ENCODE measurements at regions not wholly inside any gene's neighbourhood (a gene's known extent, or its start where the extent isn't known, plus 50 kb on each side); places are given as distances from the start of the nearest gene placed in this dataset.

GRCh38 chr2:17107151-17107550, 411.1 kb downstream of the RAD51AP2 start:
- no peaks in the 10 kb centered on the region for H3K36me3 Mint-ChIP-seq (ENCODE audit: low read depth)

GRCh38 chr2:17106418-17106817, 411.8 kb downstream of the RAD51AP2 start:
- Mint-ChIP-seq H3K9me3 (no peaks in the 10 kb centered on the region), H3K36me3 (ENCODE audit: low read depth) (no peaks in the 10 kb centered on the region), H3K4me1 (no peaks in the 10 kb centered on the region), H3K27ac (no peak overlapping the region), H3K4me3 (no peak overlapping the region), H3K27me3 (no peaks in the 10 kb centered on the region)
- CTCF ChIA-PET: no interaction called here
- POLR2A ChIA-PET: no interaction called here
- no peak for DNase-seq

More at GRCh38 chr2:17107151-17107550, 411.1 kb downstream of the RAD51AP2 start:
- Mint-ChIP-seq H3K9me3 (no peaks in the 10 kb centered on the region), H3K4me1 (no peaks in the 10 kb centered on the region), H3K27me3 (no peaks in the 10 kb centered on the region), H3K27ac (no peak overlapping the region), H3K4me3 (no peak overlapping the region)
- DNase-seq: no peak
- ChIA-PET POLR2A (no interaction called here), CTCF (no interaction called here)

GRCh38 chr2:17104454-17104853, 413.8 kb downstream of the RAD51AP2 start:
- CTCF ChIA-PET: interaction anchor here (0.6 kb wide), 1 partner anchor 1892 kb away, joined by 4 read pairs; no protein-coding TSS in a partner anchor
- DNase-seq: no peak
- POLR2A ChIA-PET: no interaction called here
- H3K36me3 Mint-ChIP-seq (ENCODE audit: low read depth): no peaks in the 10 kb centered on the region
- no peak overlapping the region for H3K4me3 Mint-ChIP-seq
- H3K27ac Mint-ChIP-seq: no peak overlapping the region
- no peaks in the 10 kb centered on the region for H3K27me3 Mint-ChIP-seq
- H3K4me1 Mint-ChIP-seq: no peaks in the 10 kb centered on the region
- H3K9me3 Mint-ChIP-seq: no peaks in the 10 kb centered on the region

GRCh38 chr2:17101596-17101995, 416.6 kb downstream of the RAD51AP2 start:
- POLR2A ChIA-PET: no interaction called here
- CTCF ChIA-PET: no interaction called here
- no peak overlapping the region for H3K27ac Mint-ChIP-seq
- no peaks in the 10 kb centered on the region for H3K27me3 Mint-ChIP-seq
- no peak for DNase-seq
- no peaks in the 10 kb centered on the region for H3K36me3 Mint-ChIP-seq (ENCODE audit: low read depth)
- no peaks in the 10 kb centered on the region for H3K9me3 Mint-ChIP-seq
- no peaks in the 10 kb centered on the region for H3K4me1 Mint-ChIP-seq
- no peak overlapping the region for H3K4me3 Mint-ChIP-seq

GRCh38 chr2:17101091-17101490, 417.1 kb downstream of the RAD51AP2 start:
- Mint-ChIP-seq H3K9me3 (no peaks in the 10 kb centered on the region), H3K4me3 (no peak overlapping the region), H3K36me3 (ENCODE audit: low read depth) (no peaks in the 10 kb centered on the region), H3K27ac (no peak overlapping the region), H3K27me3 (no peaks in the 10 kb centered on the region), H3K4me1 (no peaks in the 10 kb centered on the region)
- CTCF ChIA-PET: no interaction called here
- no peak for DNase-seq
- POLR2A ChIA-PET: no interaction called here

- POLR2A ChIA-PET: no interaction called here
- Mint-ChIP-seq H3K4me1 (no peaks in the 10 kb centered on the region), H3K4me3 (no peak overlapping the region), H3K27me3 (no peaks in the 10 kb centered on the region), H3K36me3 (ENCODE audit: low read depth) (no peaks in the 10 kb centered on the region), H3K27ac (no peak overlapping the region), H3K9me3 (no peaks in the 10 kb centered on the region)
- no peak for DNase-seq
- CTCF ChIA-PET: no interaction called here
These were observed 422.9 kb downstream of the RAD51AP2 start for GRCh38 chr2:17095340-17095739.

GRCh38 chr2:17093712-17094111, 424.5 kb downstream of the RAD51AP2 start:
- H3K4me3 Mint-ChIP-seq: no peak overlapping the region
- H3K27me3 Mint-ChIP-seq: no peaks in the 10 kb centered on the region
- H3K9me3 Mint-ChIP-seq: no peaks in the 10 kb centered on the region
- no peak overlapping the region for H3K27ac Mint-ChIP-seq
- no peaks in the 10 kb centered on the region for H3K36me3 Mint-ChIP-seq (ENCODE audit: low read depth)
- DNase-seq: no peak
- ChIA-PET CTCF (no interaction called here), POLR2A (no interaction called here)
- no peaks in the 10 kb centered on the region for H3K4me1 Mint-ChIP-seq

GRCh38 chr2:17086990-17087389, 421.4 kb upstream of the CYRIA start:
- Mint-ChIP-seq H3K4me3 (no peak overlapping the region), H3K36me3 (ENCODE audit: low read depth) (no peaks in the 10 kb centered on the region), H3K9me3 (no peaks in the 10 kb centered on the region), H3K27me3 (no peaks in the 10 kb centered on the region), H3K4me1 (no peaks in the 10 kb centered on the region), H3K27ac (no peak overlapping the region)
- ChIA-PET CTCF (no interaction called here), POLR2A (no interaction called here)
- no peak for DNase-seq

- Mint-ChIP-seq H3K36me3 (ENCODE audit: low read depth) (no peaks in the 10 kb centered on the region), H3K4me1 (no peaks in the 10 kb centered on the region), H3K9me3 (no peaks in the 10 kb centered on the region), H3K4me3 (no peak overlapping the region), H3K27ac (no peak overlapping the region), H3K27me3 (no peaks in the 10 kb centered on the region)
- DNase-seq: no peak
- ChIA-PET POLR2A (no interaction called here), CTCF (no interaction called here)
These were observed 420.0 kb upstream of the CYRIA start for GRCh38 chr2:17085546-17086202.

- Mint-ChIP-seq H3K27me3 (no peaks in the 10 kb centered on the region), H3K9me3 (peaks cover 3% of the 10 kb centered on the region), H3K27ac (no peak overlapping the region), H3K4me1 (no peaks in the 10 kb centered on the region), H3K36me3 (ENCODE audit: low read depth) (no peaks in the 10 kb centered on the region), H3K4me3 (no peak overlapping the region)
- ChIA-PET POLR2A (no interaction called here), CTCF (no interaction called here)
- DNase-seq: no peak
These were observed 419.2 kb upstream of the CYRIA start for GRCh38 chr2:17084877-17085276.

- CTCF ChIA-PET: no interaction called here
- H3K9me3 Mint-ChIP-seq: peaks cover 6% of the 10 kb centered on the region
- H3K4me3 Mint-ChIP-seq: no peak overlapping the region
- no peak for DNase-seq
- POLR2A ChIA-PET: no interaction called here
- H3K27me3 Mint-ChIP-seq: no peaks in the 10 kb centered on the region
- no peak overlapping the region for H3K27ac Mint-ChIP-seq
- no peaks in the 10 kb centered on the region for H3K4me1 Mint-ChIP-seq
- H3K36me3 Mint-ChIP-seq (ENCODE audit: low read depth): no peaks in the 10 kb centered on the region
These were observed 418.3 kb upstream of the CYRIA start for GRCh38 chr2:17083902-17084301.

- Mint-ChIP-seq H3K27me3 (no peaks in the 10 kb centered on the region), H3K9me3 (peaks cover 11% of the 10 kb centered on the region)
These were observed 413.6 kb upstream of the CYRIA start for GRCh38 chr2:17079262-17079661.

GRCh38 chr2:17076533-17076932, 410.9 kb upstream of the CYRIA start:
- Mint-ChIP-seq H3K4me1 (no peaks in the 10 kb centered on the region), H3K9me3 (peaks cover 15% of the 10 kb centered on the region), H3K36me3 (ENCODE audit: low read depth) (no peaks in the 10 kb centered on the region), H3K27ac (no peak overlapping the region), H3K4me3 (no peak overlapping the region), H3K27me3 (no peaks in the 10 kb centered on the region)
- POLR2A ChIA-PET: no interaction called here
- CTCF ChIA-PET: no interaction called here
- no peak for DNase-seq

More at GRCh38 chr2:17079262-17079661, 413.6 kb upstream of the CYRIA start:
- ChIA-PET CTCF (no interaction called here), POLR2A (no interaction called here)
- DNase-seq: no peak
- Mint-ChIP-seq H3K4me3 (no peak overlapping the region), H3K4me1 (no peaks in the 10 kb centered on the region), H3K36me3 (ENCODE audit: low read depth) (no peaks in the 10 kb centered on the region), H3K27ac (no peak overlapping the region)

- Mint-ChIP-seq H3K9me3 (peaks cover 11% of the 10 kb centered on the region), H3K4me1 (no peaks in the 10 kb centered on the region), H3K4me3 (no peak overlapping the region), H3K36me3 (ENCODE audit: low read depth) (no peaks in the 10 kb centered on the region), H3K27me3 (no peaks in the 10 kb centered on the region), H3K27ac (no peak overlapping the region)
- DNase-seq: no peak
- POLR2A ChIA-PET: no interaction called here
- CTCF ChIA-PET: interaction anchor here (1.1 kb wide), 1 partner anchor 58 kb away, joined by 3 read pairs; no protein-coding TSS in a partner anchor
These were observed 405.1 kb upstream of the CYRIA start for GRCh38 chr2:17070711-17071110.

Measured in activated CD4-positive, alpha-beta T cell treated with anti-CD3 and anti-CD28 coated beads, Interleukin-2, amount 10 ng/mL, durations not matched to agents 7 days and 5 days (primary cell).